ENCODE measurements at regions not wholly inside any gene's neighbourhood (a gene's known extent, or its start where the extent isn't known, plus 50 kb on each side); places are given as distances from the start of the nearest gene placed in this dataset.
"Not testable (repeated sequence)": the region's sequence is repeated elsewhere in the genome, so short reads cannot be mapped to it uniquely, and the experiment has no call there.

- DNase-seq (ENCODE audit: low read depth) = no peak
Measured at GRCh38 chrX:46168254-46168653, 377.0 kb downstream of the ZNF674 start.

GRCh38 chrX:46165866-46166265 is 379.4 kb downstream of the ZNF674 start:
- no peak for DNase-seq (ENCODE audit: low read depth)

GRCh38 chrX:46165411-46165810 is 379.8 kb downstream of the ZNF674 start:
- DNase-seq (ENCODE audit: low read depth) = peak; percentile 62

- DNase-seq (ENCODE audit: low read depth) = peak; percentile 52
Measured at GRCh38 chrX:46152756-46153155, 392.5 kb downstream of the ZNF674 start.

GRCh38 chrX:46151332-46151731 is 393.9 kb downstream of the ZNF674 start:
- not testable (repeated sequence) for DNase-seq (ENCODE audit: low read depth)

- DNase-seq (ENCODE audit: low read depth) = no peak
Measured at GRCh38 chrX:46144566-46144965, 400.7 kb downstream of the ZNF674 start.

- DNase-seq (ENCODE audit: low read depth) = no peak
Measured at GRCh38 chrX:46140272-46140671, 404.9 kb downstream of the ZNF674 start.

GRCh38 chrX:46130247-46130646 is 415.0 kb downstream of the ZNF674 start:
- no peak for DNase-seq (ENCODE audit: low read depth)

GRCh38 chrX:46125111-46125510 is 420.1 kb downstream of the ZNF674 start:
- DNase-seq (ENCODE audit: low read depth) = peak; percentile 58

- no peak for DNase-seq (ENCODE audit: low read depth)
Measured at GRCh38 chrX:46117234-46117633, 428.0 kb downstream of the ZNF674 start.

- DNase-seq (ENCODE audit: low read depth) = not testable (repeated sequence)
Measured at GRCh38 chrX:46087310-46087709, 457.9 kb downstream of the ZNF674 start.

- not testable (repeated sequence) for DNase-seq (ENCODE audit: low read depth)
Measured at GRCh38 chrX:46080121-46080520, 465.1 kb downstream of the ZNF674 start.

GRCh38 chrX:46072791-46073190 is 472.4 kb downstream of the ZNF674 start:
- peak; percentile 7 for DNase-seq (ENCODE audit: low read depth)

- DNase-seq (ENCODE audit: low read depth) = no peak
Measured at GRCh38 chrX:46072372-46072771, 472.8 kb downstream of the ZNF674 start.

GRCh38 chrX:46070421-46070820 is 474.8 kb downstream of the ZNF674 start:
- DNase-seq (ENCODE audit: low read depth) = no peak

GRCh38 chrX:46059316-46059715 is 485.9 kb downstream of the ZNF674 start:
- DNase-seq (ENCODE audit: low read depth) = no peak

GRCh38 chrX:46044486-46044885 is 500.7 kb downstream of the ZNF674 start:
- no peak for DNase-seq (ENCODE audit: low read depth)

- DNase-seq (ENCODE audit: low read depth) = no peak
Measured at GRCh38 chrX:46040001-46040400, 505.2 kb downstream of the ZNF674 start.

- DNase-seq (ENCODE audit: low read depth) = no peak
Measured at GRCh38 chrX:46039526-46039925, 505.7 kb downstream of the ZNF674 start.

GRCh38 chrX:46036508-46036907 is 508.7 kb downstream of the ZNF674 start:
- no peak for DNase-seq (ENCODE audit: low read depth)

- DNase-seq (ENCODE audit: low read depth) = no peak
Measured at GRCh38 chrX:46034868-46035267, 510.4 kb downstream of the ZNF674 start.

- no peak for DNase-seq (ENCODE audit: low read depth)
Measured at GRCh38 chrX:46029777-46030176, 515.4 kb downstream of the ZNF674 start.

- DNase-seq (ENCODE audit: low read depth) = no peak
Measured at GRCh38 chrX:46016296-46016695, 528.9 kb downstream of the ZNF674 start.

GRCh38 chrX:46015653-46016052 is 529.6 kb downstream of the ZNF674 start:
- DNase-seq (ENCODE audit: low read depth) = no peak
